Globus pallidus (tissue), 1 donor: ENCODE measurements at regions not wholly inside any gene's neighbourhood (a gene's known extent, or its start where the extent isn't known, plus 50 kb on each side); places are given as distances from the start of the nearest gene placed in this dataset.

Experiments
- DNase-seq: peaks from one replicate; pipeline ENCODE4 v3.0.0-alpha.2; 2015; ENCODE audit warnings: low spot score

DNA sequence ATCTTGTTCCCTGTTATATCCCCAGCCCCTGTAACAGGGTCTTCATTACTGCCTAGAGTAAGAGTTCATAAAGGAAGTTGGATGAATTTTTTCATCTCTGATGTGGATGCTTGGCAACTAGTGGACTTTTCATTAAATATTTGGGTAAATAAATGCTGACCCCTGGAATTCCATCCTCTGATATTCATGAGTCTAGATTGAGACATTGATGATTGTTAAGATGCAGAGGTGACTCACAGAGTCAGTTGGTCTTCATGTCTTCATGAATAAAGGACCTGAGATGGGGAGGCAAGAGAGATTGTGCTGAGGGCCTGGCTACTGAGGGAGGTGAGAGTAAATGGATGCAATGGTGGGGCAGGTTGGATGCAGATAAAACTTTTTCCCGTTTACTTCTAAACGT, 132.7 kb upstream of the NT5C1B start:
- DNase-seq = no peak

GRCh38 chr2:18721038-18721922, 131.9 kb upstream of the NT5C1B start:
- DNase-seq = no peak

GRCh38 chr2:18719978-18720775, 130.8 kb upstream of the NT5C1B start:
- no peak for DNase-seq

DNA sequence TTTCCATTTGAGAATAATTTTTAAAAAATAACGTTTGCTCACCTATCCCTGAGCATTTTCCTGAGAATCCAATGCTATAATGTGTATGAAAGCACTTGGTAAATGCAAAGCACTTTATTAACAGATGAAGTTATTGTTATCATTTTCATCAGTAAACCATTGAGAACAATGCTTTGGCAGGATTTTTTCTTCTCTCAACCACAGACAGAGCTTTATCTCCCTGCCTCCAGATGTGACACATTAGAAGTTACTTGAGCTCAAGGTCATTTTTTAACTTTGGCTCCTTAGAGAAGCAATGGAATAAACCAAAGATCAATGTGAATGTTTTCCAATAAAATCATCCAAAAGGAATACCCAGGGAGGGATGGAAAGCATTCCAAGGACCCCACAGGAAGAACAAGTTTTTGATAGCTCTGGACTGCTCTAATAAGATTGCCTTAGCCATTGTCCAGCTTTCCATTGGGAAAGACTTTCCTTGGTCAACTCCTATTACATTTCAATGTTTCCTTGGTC, 118.9 kb upstream of the NT5C1B start:
- no peak for DNase-seq

DNA sequence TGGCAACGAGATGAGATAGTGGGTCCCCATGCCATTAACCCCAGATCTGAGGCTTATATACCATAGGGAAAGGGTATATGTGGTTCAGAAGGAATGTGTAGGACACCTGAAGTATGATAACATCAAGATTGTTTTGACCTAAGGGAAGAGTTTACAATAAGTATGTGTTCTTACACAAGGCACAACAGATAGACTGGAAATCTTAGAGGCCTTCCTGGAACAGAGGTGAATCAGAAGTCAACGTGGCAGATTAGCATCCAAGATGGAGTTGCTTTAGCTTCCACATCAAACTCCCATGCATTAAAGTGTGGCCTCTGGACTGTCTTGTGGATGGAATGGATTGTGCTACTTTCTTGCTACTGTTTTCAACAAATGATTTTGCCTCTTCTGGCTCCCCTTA, 116.6 kb upstream of the NT5C1B start:
- DNase-seq = no peak

DNA sequence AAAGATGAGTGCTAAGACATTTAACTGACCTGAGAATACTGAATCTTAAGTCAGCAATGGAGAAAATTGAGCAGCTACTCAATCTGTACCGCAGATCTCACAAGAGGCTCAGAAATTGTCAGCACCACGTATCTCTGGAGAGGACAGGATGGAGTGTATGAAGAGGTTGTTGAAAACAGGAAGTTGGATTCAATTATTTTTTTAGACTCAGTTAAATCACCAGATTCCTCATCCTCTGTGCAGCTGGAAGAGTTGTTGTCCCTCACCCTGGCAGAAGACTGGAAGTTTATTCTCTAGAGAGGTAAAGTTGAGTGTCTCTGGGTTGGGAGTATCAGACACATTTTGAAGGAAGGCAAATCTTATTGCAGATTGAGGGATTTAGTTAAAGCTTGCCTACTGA, 114.9 kb upstream of the NT5C1B start:
- no peak for DNase-seq

- DNase-seq = no peak
Measured at GRCh38 chr2:18703555-18703954, 114.2 kb upstream of the NT5C1B start.

GRCh38 chr2:18701981-18702380, 112.6 kb upstream of the NT5C1B start:
- no peak for DNase-seq

GRCh38 chr2:18701546-18701945, 112.2 kb upstream of the NT5C1B start:
- no peak for DNase-seq

DNA sequence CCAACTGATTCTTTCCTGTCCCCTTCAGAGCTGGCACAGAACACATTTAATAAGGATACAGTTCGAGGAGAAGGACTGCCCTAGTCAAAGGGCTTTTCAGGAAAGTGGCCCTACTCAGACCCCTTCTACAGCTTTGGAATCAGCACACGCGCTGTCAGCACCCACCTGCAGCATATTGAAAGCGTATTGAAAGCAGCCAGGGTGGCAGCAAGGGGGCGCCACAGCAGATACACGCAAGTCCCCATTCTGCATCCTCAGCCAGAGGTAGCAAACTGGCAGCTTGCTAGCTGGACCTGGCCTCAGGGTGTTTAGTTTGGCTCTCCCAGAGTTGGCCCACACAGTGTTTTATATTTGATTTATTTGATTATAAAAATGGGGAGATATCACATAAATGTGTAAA, 101.0 kb upstream of the NT5C1B start:
- DNase-seq = no peak

GRCh38 chr2:18684206-18685038, 95.1 kb upstream of the NT5C1B start:
- no peak for DNase-seq

- DNase-seq = no peak
Measured at GRCh38 chr2:18682681-18683080, 93.3 kb upstream of the NT5C1B start.

- no peak for DNase-seq
Measured at GRCh38 chr2:18677280-18677679, 87.9 kb upstream of the NT5C1B start.

GRCh38 chr2:18674309-18674708, 84.9 kb upstream of the NT5C1B start:
- no peak for DNase-seq

DNA sequence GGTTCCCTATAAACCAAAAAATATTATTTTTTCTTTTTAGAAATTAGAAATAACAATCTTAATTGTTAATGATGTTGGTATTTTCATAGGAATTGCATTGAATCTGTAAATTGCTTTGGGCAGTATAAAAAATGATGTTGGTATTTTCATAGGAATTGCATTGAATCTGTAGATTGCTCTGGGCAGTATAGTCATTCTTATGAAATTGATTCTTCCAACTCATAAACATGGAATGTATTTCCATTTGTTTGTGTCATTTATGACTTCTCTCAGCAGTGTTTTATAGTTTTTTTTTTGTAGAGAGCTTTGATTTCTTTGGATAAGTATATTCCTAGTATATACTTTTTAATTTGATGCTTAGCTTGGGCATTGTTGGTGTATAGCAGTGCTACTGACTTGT, 82.0 kb upstream of the NT5C1B start:
- no peak for DNase-seq

- no peak for DNase-seq
Measured at GRCh38 chr2:18668221-18668620, 78.9 kb upstream of the NT5C1B start.

DNA sequence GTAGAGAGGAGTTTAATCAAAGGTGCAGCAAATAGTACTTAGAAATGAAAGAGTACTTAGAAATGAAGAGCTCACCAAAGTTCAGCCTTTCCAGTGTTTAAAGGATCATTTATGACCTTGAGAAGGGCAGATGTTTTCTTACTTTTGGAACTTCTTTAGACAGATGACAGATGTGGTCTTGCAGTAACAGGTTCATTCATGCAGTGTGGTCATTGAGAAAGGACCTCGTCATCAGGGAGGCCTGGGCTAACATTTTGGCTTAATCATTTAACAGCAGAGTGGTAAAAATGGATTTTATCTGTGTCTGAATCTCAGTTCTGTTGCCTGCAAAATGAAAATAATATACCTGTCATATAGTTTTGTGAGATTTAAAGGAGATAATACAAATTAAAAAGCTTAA, 75.1 kb upstream of the NT5C1B start:
- no peak for DNase-seq

GRCh38 chr2:18663861-18664260, 74.5 kb upstream of the NT5C1B start:
- DNase-seq = no peak

DNA sequence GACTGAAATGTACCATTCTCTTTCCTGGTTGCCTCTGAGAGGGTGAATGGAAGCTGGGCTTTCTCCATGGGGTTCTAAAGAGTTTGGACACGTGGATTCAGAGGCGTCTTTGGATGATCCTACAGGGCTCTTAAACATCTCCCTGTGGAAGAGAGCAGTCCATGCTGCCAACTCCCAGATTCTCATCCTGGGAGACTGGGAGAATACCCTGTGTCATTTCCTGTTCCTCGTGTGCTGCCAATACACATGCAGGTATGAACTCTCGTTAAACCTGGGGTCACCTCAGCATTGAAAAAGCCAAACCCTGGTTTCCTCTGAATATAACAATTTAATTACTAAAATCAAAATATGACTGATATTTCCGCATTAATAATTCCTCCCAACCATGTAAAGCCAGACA, 73.3 kb upstream of the NT5C1B start:
- no peak for DNase-seq

GRCh38 chr2:18659915-18660314, 70.5 kb upstream of the NT5C1B start:
- DNase-seq = no peak

GRCh38 chr2:18656048-18656447, 66.7 kb upstream of the NT5C1B start:
- no peak for DNase-seq
